ENCODE measurements at regions not wholly inside any gene's neighbourhood (a gene's known extent, or its start where the extent isn't known, plus 50 kb on each side); places are given as distances from the start of the nearest gene placed in this dataset.

DNA sequence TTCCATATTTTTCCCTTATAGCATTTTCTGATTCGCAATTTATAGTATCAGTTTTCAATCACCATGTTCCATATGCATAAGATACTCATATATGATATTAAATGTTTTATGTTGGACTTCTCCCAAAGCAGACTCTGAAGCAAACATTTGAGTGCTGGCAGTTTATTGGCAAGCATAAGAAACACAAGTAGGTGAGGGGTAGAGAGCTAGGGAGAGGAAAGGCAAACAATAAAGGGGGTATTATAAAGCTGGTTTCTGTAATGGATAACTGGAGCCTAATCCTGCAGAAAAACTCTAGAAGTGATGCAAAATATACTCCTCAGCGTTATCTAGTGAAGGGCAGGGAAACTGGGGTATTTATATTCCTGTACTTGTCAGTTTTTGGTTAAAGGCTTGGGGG is 491.5 kb upstream of the TGFBR2 start:
- H3K4me3 ChIP-seq (ENCODE audit: low read depth, poor library complexity, severe bottlenecking) = no peak overlapping the region
- TF ChIP-seq POLR2A (IDR thresholded peaks at IDR 0.05) (no peak), CTCF (IDR thresholded peaks at IDR 0.05) (no peak)
- no peak for DNase-seq (ENCODE audit: low spot score in 2 of 2)
- 78 to 87% methylated on average over 2 of the region's 2 CpGs for WGBS, 2 donors
- intact Hi-C loops (cut with DNase I; ENCODE audit: low total_unique reads) = loop anchor here (10.0 kb wide), 1 partner anchor 580 kb away; no protein-coding TSS in a partner anchor

DNA sequence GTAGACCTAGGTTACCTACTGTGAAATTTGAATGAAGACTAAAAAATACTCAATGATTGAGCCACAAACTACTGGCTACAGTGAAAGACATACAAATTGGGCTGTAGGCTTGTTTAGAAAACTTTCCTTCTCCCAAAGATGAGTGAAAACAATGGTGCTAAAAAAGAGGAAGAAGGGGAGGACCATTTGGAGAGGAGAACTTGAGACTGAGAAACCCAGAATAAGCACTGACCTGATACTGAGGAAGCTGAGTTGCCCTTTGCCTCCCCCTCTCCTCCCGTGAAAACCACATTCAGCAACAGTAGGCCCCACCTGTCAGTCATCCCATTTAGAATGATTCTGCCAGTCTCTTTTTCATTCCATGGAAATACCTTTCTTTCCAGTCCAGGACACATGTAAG is 484.0 kb upstream of the TGFBR2 start:
- TF ChIP-seq CTCF (IDR thresholded peaks at IDR 0.05) (no peak), POLR2A (IDR thresholded peaks at IDR 0.05) (no peak)
- DNase-seq (ENCODE audit: low spot score in 2 of 2) = no peak
- WGBS, 2 donors = 71 to 95% methylated on average over 1 of the region's 1 CpG
- no peak overlapping the region for H3K4me3 ChIP-seq (ENCODE audit: low read depth, poor library complexity, severe bottlenecking)
- intact Hi-C loops (cut with DNase I; ENCODE audit: low total_unique reads) = no loop called here

DNA sequence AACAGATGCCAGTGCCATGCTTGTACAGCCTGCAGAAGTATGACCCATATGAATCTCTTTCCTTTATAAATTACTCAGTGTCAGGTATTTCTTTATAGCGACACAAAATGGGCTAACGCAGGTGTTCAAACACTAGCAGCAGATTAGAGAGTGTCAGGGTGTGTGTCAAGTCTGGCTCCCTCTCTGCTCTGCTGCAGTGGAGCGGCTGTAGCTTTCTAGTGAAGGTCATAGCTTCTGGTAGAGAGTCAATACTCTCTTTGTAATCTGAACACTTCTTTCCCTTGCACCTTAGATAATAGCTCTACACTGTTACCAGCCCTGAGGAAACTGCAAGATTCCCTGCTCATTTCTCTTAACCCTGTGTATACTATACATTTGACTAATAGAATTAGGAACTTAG is 483.2 kb upstream of the TGFBR2 start:
- no peak overlapping the region for H3K4me3 ChIP-seq (ENCODE audit: low read depth, poor library complexity, severe bottlenecking)
- no peak for DNase-seq (ENCODE audit: low spot score in 2 of 2)
- intact Hi-C loops (cut with DNase I; ENCODE audit: low total_unique reads) = no loop called here
- WGBS, 2 donors = 94 to 97% methylated on average over 3 of the region's 3 CpGs
- TF ChIP-seq POLR2A (IDR thresholded peaks at IDR 0.05) = no peak
- no peak for TF ChIP-seq CTCF (IDR thresholded peaks at IDR 0.05)

GRCh38 chr3:30123755-30124154 is 482.6 kb upstream of the TGFBR2 start:
- TF ChIP-seq POLR2A (IDR thresholded peaks at IDR 0.05) (no peak), CTCF (IDR thresholded peaks at IDR 0.05) (no peak)
- intact Hi-C loops (cut with DNase I; ENCODE audit: low total_unique reads) = no loop called here

GRCh38 chr3:30124435-30125370 is 481.7 kb upstream of the TGFBR2 start:
- TF ChIP-seq POLR2A (IDR thresholded peaks at IDR 0.05) (no peak), CTCF (IDR thresholded peaks at IDR 0.05) (no peak)
- WGBS, 2 donors = 56 to 71% methylated on average over 2 of the region's 2 CpGs
- DNase-seq (ENCODE audit: low spot score in 2 of 2) = no peak
- intact Hi-C loops (cut with DNase I; ENCODE audit: low total_unique reads) = no loop called here
- H3K4me3 ChIP-seq (ENCODE audit: low read depth, poor library complexity, severe bottlenecking) = no peak overlapping the region

More at GRCh38 chr3:30123755-30124154, 482.6 kb upstream of the TGFBR2 start:
- whole genome bisulfite sequencing, 2 donors = 85 to 88% methylated on average over 1 of the region's 1 CpG
- H3K4me3 ChIP-seq (ENCODE audit: low read depth, poor library complexity, severe bottlenecking) = no peak overlapping the region
- no peak for DNase-seq (ENCODE audit: low spot score in 2 of 2)
